ENCODE measurements at regions not wholly inside any gene's neighbourhood (a gene's known extent, or its start where the extent isn't known, plus 50 kb on each side); places are given as distances from the start of the nearest gene placed in this dataset.

DNA sequence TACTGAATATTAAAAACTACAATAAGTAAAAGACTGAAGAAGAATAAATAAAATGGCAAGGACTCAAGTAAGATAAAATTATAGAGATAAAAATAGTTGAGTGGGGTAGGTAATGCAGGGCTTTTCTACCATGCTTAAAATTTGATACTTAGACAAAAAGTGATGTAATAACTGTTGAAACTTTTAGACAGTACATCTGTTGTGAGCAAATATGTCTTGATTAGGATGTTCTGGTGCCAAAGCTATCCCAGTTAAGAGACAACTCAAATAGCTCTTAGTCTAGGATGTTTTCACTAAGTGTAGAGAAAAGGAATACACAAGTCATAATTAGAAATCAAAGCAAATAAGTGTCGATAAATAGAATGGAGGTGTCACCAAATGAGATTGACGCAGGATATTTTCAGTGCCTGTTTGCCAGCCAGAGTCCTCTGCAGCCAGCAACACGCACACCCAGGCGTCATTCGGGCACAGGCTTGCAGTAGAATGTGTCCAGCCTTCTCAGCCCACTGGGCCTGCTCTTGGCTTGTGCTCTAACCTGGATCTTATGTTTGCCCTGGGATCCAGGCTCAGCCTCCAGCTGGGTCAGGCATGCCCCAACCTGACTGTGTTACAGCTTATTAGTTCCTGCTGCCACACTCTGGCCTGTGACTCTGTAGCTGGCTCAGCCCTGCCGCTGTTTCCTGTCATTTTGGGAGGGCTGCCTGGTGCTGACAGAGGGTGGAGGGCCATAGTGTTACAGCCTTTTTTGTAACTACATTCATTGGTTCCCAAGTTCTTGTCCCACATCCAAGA lies 766.2 kb downstream of the PCDH17 start:
- Histone ChIP-seq H3K27me3 (ENCODE audit: insufficient read depth, low read length) (no peaks in the 10 kb centered on the region), H3K27ac (ENCODE audit: low read depth, low read length) (no peak overlapping the region), H3K4me3 (ENCODE audit: low read length in 2 of 2) (no peak overlapping the region), H3K9me3 (ENCODE audit: control insufficient read depth in 1 of 2, low read length in 2 of 2) (no peaks in the 10 kb centered on the region), H3K4me1 (ENCODE audit: insufficient read depth, low read length) (no peaks in the 10 kb centered on the region), H3K36me3 (ENCODE audit: insufficient read depth, low read length) (no peaks in the 10 kb centered on the region)
- H3K4me1 Mint-ChIP-seq = no peaks in the 10 kb centered on the region
- CTCF ChIA-PET (ENCODE audit: partially characterized antibody) = interaction anchor here (1.6 kb wide), 1 partner anchor 11 kb away, joined by 3 read pairs; no protein-coding TSS in a partner anchor
- DNase-seq = no peak
- intact Hi-C loops (cut with micrococcal nuclease) = no loop called here
- H3K36me3 Mint-ChIP-seq = no peaks in the 10 kb centered on the region
- POLR2A ChIA-PET (ENCODE audit: partially characterized antibody) = no interaction called here
- H3K27me3 Mint-ChIP-seq = no peaks in the 10 kb centered on the region
- no peak overlapping the region for H3K27ac Mint-ChIP-seq
- H3K4me3 Mint-ChIP-seq = no peak overlapping the region
- H3K9me3 Mint-ChIP-seq = peaks cover 5 to 19% (median 13%) of the 10 kb centered on the region in 8 donors

DNA sequence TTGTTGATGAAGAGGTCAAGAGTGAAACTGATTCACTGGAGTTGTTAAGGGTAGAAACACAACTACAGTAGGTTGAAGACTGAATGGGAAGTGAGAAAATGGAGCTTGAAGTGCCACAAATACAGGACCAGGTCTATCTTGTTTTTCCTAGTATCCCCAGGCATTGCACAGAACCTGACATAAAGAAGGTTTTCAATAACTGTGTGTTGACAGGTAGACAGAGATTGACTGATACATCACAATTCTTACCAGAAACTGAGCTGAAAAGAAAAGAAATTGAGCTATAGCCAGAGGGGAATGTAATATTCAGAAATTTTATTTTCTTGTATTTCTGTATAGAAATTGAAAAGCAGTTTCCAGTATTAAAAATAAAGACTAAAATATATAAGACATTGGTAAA lies 767.7 kb downstream of the PCDH17 start:
- no peaks in the 10 kb centered on the region for H3K4me1 ChIP-seq (ENCODE audit: insufficient read depth, low read length)
- no peak overlapping the region for H3K27ac ChIP-seq (ENCODE audit: low read depth, low read length)
- Mint-ChIP-seq H3K36me3 (no peaks in the 10 kb centered on the region), H3K9me3 (peaks cover 5 to 19% (median 14%) of the 10 kb centered on the region in 8 donors), H3K27ac (no peak overlapping the region), H3K4me3 (no peak overlapping the region), H3K4me1 (no peaks in the 10 kb centered on the region), H3K27me3 (no peaks in the 10 kb centered on the region)
- no peaks in the 10 kb centered on the region for H3K27me3 ChIP-seq (ENCODE audit: insufficient read depth, low read length)
- CTCF ChIA-PET (ENCODE audit: partially characterized antibody) = no interaction called here
- intact Hi-C loops (cut with micrococcal nuclease) = no loop called here
- H3K4me3 ChIP-seq (ENCODE audit: low read length in 2 of 2) = no peak overlapping the region
- DNase-seq = no peak
- no peaks in the 10 kb centered on the region for H3K9me3 ChIP-seq (ENCODE audit: control insufficient read depth in 1 of 2, low read length in 2 of 2)
- POLR2A ChIA-PET (ENCODE audit: partially characterized antibody) = no interaction called here
- H3K36me3 ChIP-seq (ENCODE audit: insufficient read depth, low read length) = no peaks in the 10 kb centered on the region

DNA sequence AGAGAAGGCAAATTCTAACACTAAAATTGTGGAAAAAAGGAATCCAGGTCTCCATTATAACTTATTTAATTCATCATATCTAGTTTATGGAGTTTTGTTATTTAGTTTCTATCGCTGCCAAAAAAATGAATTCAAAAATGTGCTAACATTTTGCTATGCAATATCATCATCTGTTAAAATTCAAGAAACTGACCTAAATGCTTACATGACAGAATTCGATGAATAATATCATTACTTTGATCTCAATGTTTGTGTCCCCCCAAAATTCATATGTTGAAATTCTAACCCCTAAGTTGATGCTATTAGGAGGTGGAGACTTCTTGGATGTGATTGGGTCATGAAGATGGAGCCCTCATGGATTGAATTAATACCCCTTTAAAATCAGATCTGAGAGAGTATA lies 775.0 kb downstream of the PCDH17 start:
- intact Hi-C loops (cut with micrococcal nuclease) = no loop called here
- CTCF ChIA-PET (ENCODE audit: partially characterized antibody) = no interaction called here
- DNase-seq = no peak
- no peaks in the 10 kb centered on the region for H3K27me3 ChIP-seq (ENCODE audit: insufficient read depth, low read length)
- no peaks in the 10 kb centered on the region for H3K4me1 ChIP-seq (ENCODE audit: insufficient read depth, low read length)
- H3K27ac Mint-ChIP-seq = no peak overlapping the region
- no peaks in the 10 kb centered on the region for H3K4me1 Mint-ChIP-seq
- peaks cover 0 to 17% (median 9%) of the 10 kb centered on the region in 8 donors for H3K9me3 Mint-ChIP-seq
- no peaks in the 10 kb centered on the region for H3K36me3 Mint-ChIP-seq
- no peaks in the 10 kb centered on the region for H3K9me3 ChIP-seq (ENCODE audit: control insufficient read depth in 1 of 2, low read length in 2 of 2)
- no peaks in the 10 kb centered on the region for H3K27me3 Mint-ChIP-seq
- no peak overlapping the region for H3K4me3 Mint-ChIP-seq
- H3K36me3 ChIP-seq (ENCODE audit: insufficient read depth, low read length) = no peaks in the 10 kb centered on the region
- POLR2A ChIA-PET (ENCODE audit: partially characterized antibody) = no interaction called here
- no peak overlapping the region for H3K4me3 ChIP-seq (ENCODE audit: low read length in 2 of 2)
- no peak overlapping the region for H3K27ac ChIP-seq (ENCODE audit: low read depth, low read length)

DNA sequence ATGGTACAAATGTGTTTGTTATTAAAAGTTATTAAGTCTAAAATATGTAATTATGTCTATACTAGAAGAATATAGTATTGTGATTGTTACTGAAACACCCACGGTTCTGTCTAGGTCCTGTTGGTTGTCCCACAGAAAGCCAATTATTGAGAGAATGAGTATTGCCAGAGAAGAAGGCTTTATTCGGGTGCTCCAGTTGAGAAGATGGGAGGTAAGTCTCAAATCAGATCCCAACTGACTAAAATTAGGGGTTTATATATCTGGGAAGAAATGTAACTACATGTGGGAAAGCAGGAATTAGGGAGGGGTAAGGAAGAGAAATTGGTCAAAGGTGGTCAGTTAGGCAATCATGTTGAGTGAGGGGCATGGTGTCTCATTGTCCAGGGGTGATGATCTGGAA lies 798.4 kb downstream of the PCDH17 start:
- H3K27me3 Mint-ChIP-seq = no peaks in the 10 kb centered on the region
- intact Hi-C loops (cut with micrococcal nuclease) = no loop called here
- ChIA-PET POLR2A (ENCODE audit: partially characterized antibody) (no interaction called here), CTCF (ENCODE audit: partially characterized antibody) (no interaction called here)
- H3K27ac Mint-ChIP-seq = no peak overlapping the region
- Histone ChIP-seq H3K27me3 (ENCODE audit: insufficient read depth, low read length) (no peaks in the 10 kb centered on the region), H3K9me3 (ENCODE audit: control insufficient read depth in 1 of 2, low read length in 2 of 2) (peaks cover 0 to 7% of the 10 kb centered on the region in 2 donors), H3K4me1 (ENCODE audit: insufficient read depth, low read length) (no peaks in the 10 kb centered on the region), H3K36me3 (ENCODE audit: insufficient read depth, low read length) (no peaks in the 10 kb centered on the region), H3K4me3 (ENCODE audit: low read length in 2 of 2) (no peak overlapping the region), H3K27ac (ENCODE audit: low read depth, low read length) (no peak overlapping the region)
- H3K36me3 Mint-ChIP-seq = no peaks in the 10 kb centered on the region
- H3K9me3 Mint-ChIP-seq = peaks cover 4 to 28% (median 18%) of the 10 kb centered on the region in 8 donors
- no peak for DNase-seq
- H3K4me3 Mint-ChIP-seq = no peak overlapping the region
- no peaks in the 10 kb centered on the region for H3K4me1 Mint-ChIP-seq

DNA sequence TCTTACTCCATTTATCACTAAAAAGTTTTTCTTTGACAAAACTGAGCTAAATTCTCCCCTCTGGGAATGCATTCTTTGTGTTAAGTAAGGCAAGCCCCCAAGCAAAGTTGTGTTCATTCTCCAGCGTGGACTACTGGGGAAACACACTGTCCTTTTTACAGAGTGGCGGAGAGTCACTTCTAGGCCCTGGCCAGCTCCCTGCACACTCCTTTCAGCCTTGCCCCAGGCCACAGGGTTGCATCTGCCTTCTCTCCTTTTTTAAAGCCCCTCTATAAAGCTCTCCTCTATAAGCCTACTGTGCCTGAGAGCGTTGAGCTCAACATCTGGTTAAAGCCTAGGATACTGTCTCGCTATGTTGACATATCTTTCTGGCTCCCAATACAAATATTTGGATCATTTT lies 803.4 kb downstream of the PCDH17 start:
- Histone ChIP-seq H3K36me3 (ENCODE audit: insufficient read depth, low read length) (no peaks in the 10 kb centered on the region), H3K9me3 (ENCODE audit: control insufficient read depth in 1 of 2, low read length in 2 of 2) (no peaks in the 10 kb centered on the region), H3K4me3 (ENCODE audit: low read length in 2 of 2) (no peak overlapping the region), H3K4me1 (ENCODE audit: insufficient read depth, low read length) (no peaks in the 10 kb centered on the region), H3K27ac (ENCODE audit: low read depth, low read length) (no peak overlapping the region), H3K27me3 (ENCODE audit: insufficient read depth, low read length) (no peaks in the 10 kb centered on the region)
- CTCF ChIA-PET (ENCODE audit: partially characterized antibody) = no interaction called here
- Mint-ChIP-seq H3K9me3 (peaks cover 0 to 10% (median 5%) of the 10 kb centered on the region in 8 donors), H3K36me3 (no peaks in the 10 kb centered on the region), H3K27me3 (no peaks in the 10 kb centered on the region), H3K27ac (no peak overlapping the region), H3K4me1 (no peaks in the 10 kb centered on the region), H3K4me3 (no peak overlapping the region)
- POLR2A ChIA-PET (ENCODE audit: partially characterized antibody) = no interaction called here
- DNase-seq = no peak
- intact Hi-C loops (cut with micrococcal nuclease) = no loop called here

DNA sequence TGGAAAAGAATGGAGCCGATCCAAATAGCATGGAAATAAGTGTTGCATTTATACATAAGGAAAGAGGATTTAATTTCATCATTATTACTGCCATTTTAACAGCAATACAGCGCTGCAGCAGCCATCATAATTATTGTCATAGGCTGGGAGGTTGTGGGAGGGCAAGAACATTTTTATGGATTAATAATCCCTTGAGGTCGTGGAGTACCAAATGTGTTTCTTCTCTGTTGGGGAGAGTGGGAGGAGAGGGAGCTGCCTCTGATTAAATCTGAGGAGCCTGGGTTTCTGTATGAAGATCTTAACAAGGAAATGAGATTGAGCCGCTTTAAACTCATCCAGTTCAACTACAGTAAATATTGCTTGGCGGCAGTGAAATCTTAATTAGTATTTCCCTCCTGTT lies 805.9 kb downstream of the PCDH17 start:
- no peaks in the 10 kb centered on the region for H3K27me3 Mint-ChIP-seq
- no peak overlapping the region for H3K4me3 Mint-ChIP-seq
- no peak overlapping the region for H3K27ac Mint-ChIP-seq
- Histone ChIP-seq H3K4me3 (ENCODE audit: low read length in 2 of 2) (no peak overlapping the region), H3K27me3 (ENCODE audit: insufficient read depth, low read length) (no peaks in the 10 kb centered on the region), H3K9me3 (ENCODE audit: control insufficient read depth in 1 of 2, low read length in 2 of 2) (no peaks in the 10 kb centered on the region), H3K4me1 (ENCODE audit: insufficient read depth, low read length) (no peaks in the 10 kb centered on the region), H3K27ac (ENCODE audit: low read depth, low read length) (no peak overlapping the region), H3K36me3 (ENCODE audit: insufficient read depth, low read length) (no peaks in the 10 kb centered on the region)
- ChIA-PET CTCF (ENCODE audit: partially characterized antibody) (no interaction called here), POLR2A (ENCODE audit: partially characterized antibody) (no interaction called here)
- H3K9me3 Mint-ChIP-seq = peaks cover 0 to 8% (median 3%) of the 10 kb centered on the region in 8 donors
- DNase-seq = no peak
- no peaks in the 10 kb centered on the region for H3K4me1 Mint-ChIP-seq
- no peaks in the 10 kb centered on the region for H3K36me3 Mint-ChIP-seq
- intact Hi-C loops (cut with micrococcal nuclease) = no loop called here

DNA sequence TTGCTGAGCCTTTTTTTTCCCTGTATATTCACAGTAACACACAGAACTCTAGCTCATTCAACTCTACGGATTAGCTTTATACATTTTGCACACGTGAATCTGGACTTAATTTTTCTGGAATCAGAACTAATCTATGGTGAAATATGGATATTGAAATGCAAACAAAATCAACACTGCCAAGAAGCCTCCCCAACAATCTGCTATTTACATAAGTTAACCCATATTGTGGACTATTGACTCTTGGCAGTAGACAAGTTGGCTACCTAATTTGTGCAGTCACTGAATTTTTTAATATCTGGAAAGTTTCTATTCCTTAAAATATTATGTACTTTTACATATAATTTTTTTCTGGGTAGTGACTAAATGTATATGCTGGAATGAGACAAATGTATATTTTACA lies 815.4 kb downstream of the PCDH17 start:
- no peaks in the 10 kb centered on the region for H3K4me1 ChIP-seq (ENCODE audit: insufficient read depth, low read length)
- no peak overlapping the region for H3K27ac Mint-ChIP-seq
- no peak overlapping the region for H3K4me3 Mint-ChIP-seq
- H3K36me3 Mint-ChIP-seq = no peaks in the 10 kb centered on the region
- intact Hi-C loops (cut with micrococcal nuclease) = no loop called here
- H3K27ac ChIP-seq (ENCODE audit: low read depth, low read length) = no peak overlapping the region
- H3K4me1 Mint-ChIP-seq = no peaks in the 10 kb centered on the region
- no peak for DNase-seq
- H3K9me3 Mint-ChIP-seq = peaks cover 0 to 5% (median 0%) of the 10 kb centered on the region in 8 donors
- no peaks in the 10 kb centered on the region for H3K36me3 ChIP-seq (ENCODE audit: insufficient read depth, low read length)
- H3K27me3 Mint-ChIP-seq = no peaks in the 10 kb centered on the region
- H3K27me3 ChIP-seq (ENCODE audit: insufficient read depth, low read length) = no peaks in the 10 kb centered on the region
- no peak overlapping the region for H3K4me3 ChIP-seq (ENCODE audit: low read length in 2 of 2)
- CTCF ChIA-PET (ENCODE audit: partially characterized antibody) = no interaction called here
- no peaks in the 10 kb centered on the region for H3K9me3 ChIP-seq (ENCODE audit: control insufficient read depth in 1 of 2, low read length in 2 of 2)
- POLR2A ChIA-PET (ENCODE audit: partially characterized antibody) = no interaction called here

Measured in CD4-positive, alpha-beta memory T cell (primary cell).